ENCODE measurements at regions not wholly inside any gene's neighbourhood (a gene's known extent, or its start where the extent isn't known, plus 50 kb on each side); places are given as distances from the start of the nearest gene placed in this dataset.

DNA sequence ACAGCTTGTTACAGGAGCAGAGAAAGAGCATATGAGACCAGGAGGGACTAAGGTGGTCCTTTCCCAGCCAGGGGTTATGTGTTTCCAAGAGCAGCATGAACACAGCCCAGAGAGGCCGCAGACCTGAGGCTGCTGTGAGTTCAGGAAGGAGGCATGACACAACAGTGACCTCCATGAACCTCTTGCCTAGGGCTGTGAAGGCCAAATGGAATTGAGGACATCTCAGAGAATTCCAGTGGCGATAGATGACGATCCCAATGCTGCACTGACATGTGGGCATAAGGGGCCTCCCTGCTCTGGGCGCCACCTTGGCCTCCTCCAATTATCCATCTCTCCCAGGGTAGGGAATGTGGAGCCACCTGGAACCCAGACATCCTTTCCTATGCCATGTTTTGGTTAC, 79.9 kb upstream of the FUCA2 start:
- WGBS (ENCODE audit: extremely low coverage, insufficient coverage, insufficient read length) = no CpG with 5 or more reads among the region's 4 CpGs
- Histone ChIP-seq H4K91ac (ENCODE audit: low read depth, low read length) (no peak overlapping the region), H3K4ac (ENCODE audit: low read depth, low read length) (no peak overlapping the region)

GRCh38 chr6:143589162-143589561, 77.6 kb upstream of the FUCA2 start:
- H3K23ac ChIP-seq (ENCODE audit: low read length) = no peak overlapping the region
- no peak overlapping the region for H3K4ac ChIP-seq (ENCODE audit: low read depth, low read length)
- H3K27ac ChIP-seq (ENCODE audit: low read depth, low read length) = no peak overlapping the region
- no peaks in the 10 kb centered on the region for H3K79me2 ChIP-seq (ENCODE audit: control insufficient read depth, insufficient read depth, low read length, poor library complexity)
- H3K4me1 ChIP-seq (ENCODE audit: control insufficient read depth in 1 of 2, insufficient read depth in 2 of 2, low read length in 2 of 2) = no peaks in the 10 kb centered on the region
- H3K9me3 ChIP-seq (ENCODE audit: insufficient read depth, low read depth, low read length) = no peaks in the 10 kb centered on the region
- H3K4me2 ChIP-seq (ENCODE audit: low read length) = no peak overlapping the region
- no peak overlapping the region for H2AFZ ChIP-seq (ENCODE audit: insufficient read depth, low read length, poor library complexity)
- H2BK12ac ChIP-seq (ENCODE audit: low read length) = no peak overlapping the region
- no peak overlapping the region for H3K4me3 ChIP-seq (ENCODE audit: low read depth, low read length)
- H3K14ac ChIP-seq (ENCODE audit: low read length) = no peak overlapping the region
- H3K9ac ChIP-seq (ENCODE audit: low read length) = no peak overlapping the region
- no peak overlapping the region for H4K8ac ChIP-seq (ENCODE audit: low read depth, low read length)
- no peak overlapping the region for H2BK120ac ChIP-seq (ENCODE audit: insufficient read depth, low read length, poor library complexity)
- H4K12ac ChIP-seq (ENCODE audit: low read depth, low read length) = no peak overlapping the region
- H2BK5ac ChIP-seq (ENCODE audit: low read depth, low read length, poor library complexity) = no peak overlapping the region
- no peak for DNase-seq
- H2AK5ac ChIP-seq (ENCODE audit: low read length) = no peak overlapping the region
- H3K79me1 ChIP-seq (ENCODE audit: low read length) = no peaks in the 10 kb centered on the region
- no peaks in the 10 kb centered on the region for H3K36me3 ChIP-seq (ENCODE audit: control insufficient read depth in 1 of 2, insufficient read depth in 2 of 2, low read length in 2 of 2)
- WGBS (ENCODE audit: extremely low coverage, insufficient coverage, insufficient read length) = no CpG with 5 or more reads among the region's 4 CpGs
- no peak overlapping the region for H3K18ac ChIP-seq (ENCODE audit: low read length)
- no peaks in the 10 kb centered on the region for H3K27me3 ChIP-seq (ENCODE audit: insufficient read depth, low read length)
- no peak overlapping the region for H4K91ac ChIP-seq (ENCODE audit: low read depth, low read length)

More for the DNA sequence above, 79.9 kb upstream of the FUCA2 start:
- Histone ChIP-seq H3K9me3 (ENCODE audit: insufficient read depth, low read depth, low read length) (no peaks in the 10 kb centered on the region), H3K4me3 (ENCODE audit: low read depth, low read length) (no peak overlapping the region), H3K14ac (ENCODE audit: low read length) (no peak overlapping the region), H4K12ac (ENCODE audit: low read depth, low read length) (no peak overlapping the region), H3K9ac (ENCODE audit: low read length) (no peak overlapping the region), H3K36me3 (ENCODE audit: control insufficient read depth in 1 of 2, insufficient read depth in 2 of 2, low read length in 2 of 2) (no peaks in the 10 kb centered on the region), H3K79me2 (ENCODE audit: control insufficient read depth, insufficient read depth, low read length, poor library complexity) (no peaks in the 10 kb centered on the region), H3K23ac (ENCODE audit: low read length) (no peak overlapping the region), H2AK5ac (ENCODE audit: low read length) (no peak overlapping the region), H4K8ac (ENCODE audit: low read depth, low read length) (no peak overlapping the region), H2BK120ac (ENCODE audit: insufficient read depth, low read length, poor library complexity) (no peak overlapping the region), H2BK5ac (ENCODE audit: low read depth, low read length, poor library complexity) (no peak overlapping the region), H3K18ac (ENCODE audit: low read length) (no peak overlapping the region), H3K79me1 (ENCODE audit: low read length) (no peaks in the 10 kb centered on the region), H3K4me1 (ENCODE audit: control insufficient read depth in 1 of 2, insufficient read depth in 2 of 2, low read length in 2 of 2) (no peaks in the 10 kb centered on the region), H3K4me2 (ENCODE audit: low read length) (no peak overlapping the region), H2AFZ (ENCODE audit: insufficient read depth, low read length, poor library complexity) (no peak overlapping the region), H3K27ac (ENCODE audit: low read depth, low read length) (no peak overlapping the region), H2BK12ac (ENCODE audit: low read length) (peak overlapping the region; percentile 32), H3K27me3 (ENCODE audit: insufficient read depth, low read length) (no peaks in the 10 kb centered on the region)
- DNase-seq = peak; percentile 57 to 70

GRCh38 chr6:143586557-143586956, 75.0 kb upstream of the FUCA2 start:
- no CpG with 5 or more reads among the region's 6 CpGs for WGBS (ENCODE audit: extremely low coverage, insufficient coverage, insufficient read length)
- Histone ChIP-seq H4K8ac (ENCODE audit: low read depth, low read length) (no peak overlapping the region), H3K79me1 (ENCODE audit: low read length) (no peaks in the 10 kb centered on the region)

DNA sequence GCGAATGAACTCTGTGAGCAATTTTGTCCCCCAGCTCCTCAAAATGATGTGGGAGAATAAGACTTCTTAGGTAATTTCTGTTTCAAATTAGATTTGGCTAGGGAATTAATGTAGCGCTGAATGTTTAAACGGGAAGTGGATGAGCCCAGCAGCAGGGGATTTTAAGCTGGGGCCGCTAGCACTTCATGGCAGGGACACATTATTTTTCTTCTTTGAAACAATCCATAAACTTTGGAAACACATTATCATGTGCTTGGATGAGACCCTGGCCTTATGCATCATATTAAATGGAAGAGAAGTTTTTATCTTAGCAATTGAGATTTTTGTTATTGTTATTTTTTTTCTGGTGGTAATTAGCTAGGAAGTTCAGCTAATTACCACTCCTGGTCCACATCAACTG, 74.2 kb upstream of the FUCA2 start:
- Histone ChIP-seq H3K4me3 (ENCODE audit: low read depth, low read length) (no peak overlapping the region), H4K8ac (ENCODE audit: low read depth, low read length) (no peak overlapping the region), H3K27ac (ENCODE audit: low read depth, low read length) (no peak overlapping the region), H3K36me3 (ENCODE audit: control insufficient read depth in 1 of 2, insufficient read depth in 2 of 2, low read length in 2 of 2) (no peaks in the 10 kb centered on the region), H3K4me1 (ENCODE audit: control insufficient read depth in 1 of 2, insufficient read depth in 2 of 2, low read length in 2 of 2) (no peaks in the 10 kb centered on the region), H2AFZ (ENCODE audit: insufficient read depth, low read length, poor library complexity) (no peak overlapping the region), H3K14ac (ENCODE audit: low read length) (no peak overlapping the region), H3K4me2 (ENCODE audit: low read length) (no peak overlapping the region), H3K79me1 (ENCODE audit: low read length) (no peaks in the 10 kb centered on the region), H3K4ac (ENCODE audit: low read depth, low read length) (no peak overlapping the region), H2BK120ac (ENCODE audit: insufficient read depth, low read length, poor library complexity) (no peak overlapping the region), H3K9ac (ENCODE audit: low read length) (no peak overlapping the region), H3K23ac (ENCODE audit: low read length) (no peak overlapping the region), H2BK12ac (ENCODE audit: low read length) (no peak overlapping the region), H3K79me2 (ENCODE audit: control insufficient read depth, insufficient read depth, low read length, poor library complexity) (no peaks in the 10 kb centered on the region), H4K12ac (ENCODE audit: low read depth, low read length) (no peak overlapping the region), H4K91ac (ENCODE audit: low read depth, low read length) (no peak overlapping the region), H3K9me3 (ENCODE audit: insufficient read depth, low read depth, low read length) (no peaks in the 10 kb centered on the region), H3K27me3 (ENCODE audit: insufficient read depth, low read length) (no peaks in the 10 kb centered on the region), H2BK5ac (ENCODE audit: low read depth, low read length, poor library complexity) (no peak overlapping the region), H3K18ac (ENCODE audit: low read length) (no peak overlapping the region), H2AK5ac (ENCODE audit: low read length) (no peak overlapping the region)
- no peak for DNase-seq
- WGBS (ENCODE audit: extremely low coverage, insufficient coverage, insufficient read length) = no CpG with 5 or more reads among the region's 4 CpGs

More at GRCh38 chr6:143586557-143586956, 75.0 kb upstream of the FUCA2 start:
- Histone ChIP-seq H3K27me3 (ENCODE audit: insufficient read depth, low read length) (no peaks in the 10 kb centered on the region), H3K27ac (ENCODE audit: low read depth, low read length) (no peak overlapping the region), H4K12ac (ENCODE audit: low read depth, low read length) (no peak overlapping the region), H2BK5ac (ENCODE audit: low read depth, low read length, poor library complexity) (no peak overlapping the region), H3K9ac (ENCODE audit: low read length) (no peak overlapping the region), H2AFZ (ENCODE audit: insufficient read depth, low read length, poor library complexity) (no peak overlapping the region), H3K14ac (ENCODE audit: low read length) (no peak overlapping the region), H3K4me2 (ENCODE audit: low read length) (no peak overlapping the region), H2AK5ac (ENCODE audit: low read length) (no peak overlapping the region), H3K79me2 (ENCODE audit: control insufficient read depth, insufficient read depth, low read length, poor library complexity) (no peaks in the 10 kb centered on the region), H2BK120ac (ENCODE audit: insufficient read depth, low read length, poor library complexity) (no peak overlapping the region), H4K91ac (ENCODE audit: low read depth, low read length) (no peak overlapping the region), H2BK12ac (ENCODE audit: low read length) (no peak overlapping the region), H3K36me3 (ENCODE audit: control insufficient read depth in 1 of 2, insufficient read depth in 2 of 2, low read length in 2 of 2) (no peaks in the 10 kb centered on the region), H3K23ac (ENCODE audit: low read length) (no peak overlapping the region), H3K4me1 (ENCODE audit: control insufficient read depth in 1 of 2, insufficient read depth in 2 of 2, low read length in 2 of 2) (no peaks in the 10 kb centered on the region), H3K4me3 (ENCODE audit: low read depth, low read length) (no peak overlapping the region), H3K18ac (ENCODE audit: low read length) (no peak overlapping the region), H3K9me3 (ENCODE audit: insufficient read depth, low read depth, low read length) (no peaks in the 10 kb centered on the region), H3K4ac (ENCODE audit: low read depth, low read length) (no peak overlapping the region)
- DNase-seq = no peak

Data from trophoblast cell (in vitro differentiated cells and primary cell).